ENCODE measurements at regions not wholly inside any gene's neighbourhood (a gene's known extent, or its start where the extent isn't known, plus 50 kb on each side); places are given as distances from the start of the nearest gene placed in this dataset.
A peak's percentile ranks its signal among the peaks of the same experiment; 100 is the strongest.

- no peak for TF ChIP-seq CTCF (IDR thresholded peaks at IDR 0.05)
- Mint-ChIP-seq H3K9me3 (no peaks in the 10 kb centered on the region), H3K4me3 (no peak overlapping the region), H3K27ac (peak overlapping the region in 1 of 2 donors; percentile 1), H3K27me3 (ENCODE audit: low read depth in 2 of 2) (peaks cover 7 to 8% of the 10 kb centered on the region in 2 donors), H3K36me3 (no peaks in the 10 kb centered on the region), H3K4me1 (peaks cover 31 to 36% of the 10 kb centered on the region in 2 donors)
- DNase-seq (no peak), ATAC-seq (no peak)
- no CpG with 5 or more reads among the region's 3 CpGs for WGBS (ENCODE audit: insufficient coverage)
- Histone ChIP-seq H3K27ac (ENCODE audit: low read length) (no peak overlapping the region), H3K4me1 (ENCODE audit: control insufficient read depth, insufficient read depth, low read length) (peaks cover 48% of the 10 kb centered on the region), H3K9me3 (ENCODE audit: control insufficient read depth, insufficient read depth, low read length) (no peaks in the 10 kb centered on the region), H3K4me3 (ENCODE audit: low read length) (no peak overlapping the region), H3K36me3 (ENCODE audit: control insufficient read depth, insufficient read depth, low read length) (no peaks in the 10 kb centered on the region), H3K27me3 (ENCODE audit: control insufficient read depth, insufficient read depth, low read length) (no peaks in the 10 kb centered on the region)
- intact Hi-C loops (cut with micrococcal nuclease) = loop anchor here (5.0 kb wide), 2 partner anchors 73 to 93 kb away; partner anchors contain the start of gene CXCR4
Measured at GRCh38 chr2:136209561-136210454, 91.9 kb upstream of the CXCR4 start.

- no peak for DNase-seq
Measured at GRCh38 chr2:136208682-136209420, 90.9 kb upstream of the CXCR4 start.

GRCh38 chr2:136207665-136208064, 89.7 kb upstream of the CXCR4 start:
- peak overlapping the region; percentile 76 for H3K27ac ChIP-seq (ENCODE audit: low read length)
- 76% methylated on average over 2 of the region's 2 CpGs for WGBS (ENCODE audit: insufficient coverage)
- H3K4me1 ChIP-seq (ENCODE audit: control insufficient read depth, insufficient read depth, low read length) = peaks cover 31% of the 10 kb centered on the region
- peaks cover 4 to 8% of the 10 kb centered on the region in 2 donors for H3K27me3 Mint-ChIP-seq (ENCODE audit: low read depth in 2 of 2)
- no peak overlapping the region for H3K27ac Mint-ChIP-seq
- peaks cover 14 to 19% of the 10 kb centered on the region in 2 donors for H3K4me1 Mint-ChIP-seq
- no peak for TF ChIP-seq CTCF (IDR thresholded peaks at IDR 0.05)
- H3K27me3 ChIP-seq (ENCODE audit: control insufficient read depth, insufficient read depth, low read length) = no peaks in the 10 kb centered on the region
- DNase-seq = no peak
- intact Hi-C loops (cut with micrococcal nuclease) = no loop called here
- no peaks in the 10 kb centered on the region for H3K36me3 Mint-ChIP-seq
- H3K9me3 Mint-ChIP-seq = no peaks in the 10 kb centered on the region
- no peaks in the 10 kb centered on the region for H3K36me3 ChIP-seq (ENCODE audit: control insufficient read depth, insufficient read depth, low read length)
- H3K9me3 ChIP-seq (ENCODE audit: control insufficient read depth, insufficient read depth, low read length) = no peaks in the 10 kb centered on the region
- ATAC-seq = no peak
- no peak overlapping the region for H3K4me3 ChIP-seq (ENCODE audit: low read length)
- no peak overlapping the region for H3K4me3 Mint-ChIP-seq

More at GRCh38 chr2:136208682-136209420, 90.9 kb upstream of the CXCR4 start:
- Histone ChIP-seq H3K4me3 (ENCODE audit: low read length) (no peak overlapping the region), H3K4me1 (ENCODE audit: control insufficient read depth, insufficient read depth, low read length) (peaks cover 41% of the 10 kb centered on the region), H3K27me3 (ENCODE audit: control insufficient read depth, insufficient read depth, low read length) (no peaks in the 10 kb centered on the region), H3K27ac (ENCODE audit: low read length) (no peak overlapping the region), H3K36me3 (ENCODE audit: control insufficient read depth, insufficient read depth, low read length) (no peaks in the 10 kb centered on the region), H3K9me3 (ENCODE audit: control insufficient read depth, insufficient read depth, low read length) (no peaks in the 10 kb centered on the region)
- Mint-ChIP-seq H3K27ac (no peak overlapping the region), H3K4me3 (no peak overlapping the region), H3K9me3 (no peaks in the 10 kb centered on the region), H3K36me3 (no peaks in the 10 kb centered on the region), H3K27me3 (ENCODE audit: low read depth in 2 of 2) (peaks cover 7 to 8% of the 10 kb centered on the region in 2 donors), H3K4me1 (peaks cover 26 to 31% of the 10 kb centered on the region in 2 donors)
- intact Hi-C loops (cut with micrococcal nuclease) = no loop called here
- no peak for TF ChIP-seq CTCF (IDR thresholded peaks at IDR 0.05)
- ATAC-seq = no peak
- 96% methylated on average over 8 of the region's 8 CpGs for WGBS (ENCODE audit: insufficient coverage)
